HG02852 (cell line): ENCODE measurements at regions not wholly inside any gene's neighbourhood (a gene's known extent, or its start where the extent isn't known, plus 50 kb on each side); places are given as distances from the start of the nearest gene placed in this dataset.
"Not testable (repeated sequence)": the region's sequence is repeated elsewhere in the genome, so short reads cannot be mapped to it uniquely, and the experiment has no call there.

Experiments used
- ATAC-seq: cut with Tn5 transposase; IDR thresholded peaks from one replicate; pipeline ENCODE4 v1.9.1; 2021; ENCODE audit warnings: mild to moderate bottlenecking, moderate library complexity; ENCODE audit not compliant: unreplicated experiment

GRCh38 chr21:39004634-39005501, 178.4 kb downstream of the PSMG1 start:
- no peak for ATAC-seq

- ATAC-seq: no peak
Measured at GRCh38 chr21:39003982-39004633, 179.1 kb downstream of the PSMG1 start.

- ATAC-seq: no peak
Measured at GRCh38 chr21:39001341-39001740, 181.9 kb downstream of the PSMG1 start.

GRCh38 chr21:39000496-39000895, 182.8 kb downstream of the PSMG1 start:
- ATAC-seq: no peak

- no peak for ATAC-seq
Measured at GRCh38 chr21:38999161-38999560, 184.1 kb downstream of the PSMG1 start.

- not testable (repeated sequence) for ATAC-seq
Measured at GRCh38 chr21:38998281-38998680, 185.0 kb downstream of the PSMG1 start.

- ATAC-seq: not testable (repeated sequence)
Measured at GRCh38 chr21:38997843-38998175, 185.4 kb downstream of the PSMG1 start.

GRCh38 chr21:38997051-38997842, 186.0 kb downstream of the PSMG1 start:
- no peak for ATAC-seq

GRCh38 chr21:38996355-38996754, 186.9 kb downstream of the PSMG1 start:
- no peak for ATAC-seq

- no peak for ATAC-seq
Measured at GRCh38 chr21:38995731-38996130, 187.5 kb downstream of the PSMG1 start.

- no peak for ATAC-seq
Measured at GRCh38 chr21:38995071-38995669, 188.1 kb downstream of the PSMG1 start.

GRCh38 chr21:38994042-38994441, 188.3 kb downstream of the ETS2 start:
- ATAC-seq: no peak

- ATAC-seq: no peak
Measured at GRCh38 chr21:38993561-38993960, 187.8 kb downstream of the ETS2 start.

GRCh38 chr21:38992737-38993136, 187.0 kb downstream of the ETS2 start:
- ATAC-seq: no peak

GRCh38 chr21:38990424-38990794, 184.7 kb downstream of the ETS2 start:
- ATAC-seq: no peak

GRCh38 chr21:38989745-38990423, 184.2 kb downstream of the ETS2 start:
- ATAC-seq: no peak

- no peak for ATAC-seq
Measured at GRCh38 chr21:38989379-38989744, 183.6 kb downstream of the ETS2 start.

GRCh38 chr21:38988509-38989378, 183.0 kb downstream of the ETS2 start:
- no peak for ATAC-seq

- ATAC-seq: no peak
Measured at GRCh38 chr21:38987633-38988508, 182.1 kb downstream of the ETS2 start.
